ENCODE measurements at regions not wholly inside any gene's neighbourhood (a gene's known extent, or its start where the extent isn't known, plus 50 kb on each side); places are given as distances from the start of the nearest gene placed in this dataset.

- no peaks in the 10 kb centered on the region for H3K27me3 ChIP-seq (ENCODE audit: insufficient read depth, poor library complexity, severe bottlenecking)
- TF ChIP-seq REST (IDR thresholded peaks at IDR 0.05; ENCODE audit: insufficient replicate concordance, low read depth) (no peak), GABPA (IDR thresholded peaks at IDR 0.05; ENCODE audit: low read depth) (no peak), CTCF (IDR thresholded peaks at IDR 0.05; ENCODE audit: insufficient read depth, low read length) (no peak), SPI1 (IDR thresholded peaks at IDR 0.05; ENCODE audit: borderline replicate concordance, low read depth) (no peak), POLR2AphosphoS5 (IDR thresholded peaks at IDR 0.05; ENCODE audit: low read depth) (no peak)
- H3K4me3 ChIP-seq (replicated peaks; ENCODE audit: insufficient read depth, low read length) = no peak overlapping the region
- no peak for DNase-seq (ENCODE audit: low read depth in 1 of 2, low spot score in 1 of 2)
- no peak overlapping the region for H3K27ac ChIP-seq (replicated peaks)
Observed at GRCh38 chr6:14670806-14671205, 553.2 kb downstream of the CD83 start.

- DNase-seq (ENCODE audit: low read depth in 1 of 2, low spot score in 1 of 2) = no peak
- no peak overlapping the region for H3K27ac ChIP-seq (replicated peaks)
- TF ChIP-seq POLR2AphosphoS5 (IDR thresholded peaks at IDR 0.05; ENCODE audit: low read depth) (no peak), GABPA (IDR thresholded peaks at IDR 0.05; ENCODE audit: low read depth) (no peak), REST (IDR thresholded peaks at IDR 0.05; ENCODE audit: insufficient replicate concordance, low read depth) (no peak), SPI1 (IDR thresholded peaks at IDR 0.05; ENCODE audit: borderline replicate concordance, low read depth) (no peak), CTCF (IDR thresholded peaks at IDR 0.05; ENCODE audit: insufficient read depth, low read length) (no peak)
- H3K27me3 ChIP-seq (ENCODE audit: insufficient read depth, poor library complexity, severe bottlenecking) = no peaks in the 10 kb centered on the region
- no peak overlapping the region for H3K4me3 ChIP-seq (replicated peaks; ENCODE audit: insufficient read depth, low read length)
Observed at GRCh38 chr6:14671261-14671681, 553.7 kb downstream of the CD83 start.

- DNase-seq (ENCODE audit: low read depth in 1 of 2, low spot score in 1 of 2) = no peak
- no peak for TF ChIP-seq SPI1 (IDR thresholded peaks at IDR 0.05; ENCODE audit: borderline replicate concordance, low read depth)
- TF ChIP-seq POLR2AphosphoS5 (IDR thresholded peaks at IDR 0.05; ENCODE audit: low read depth) = no peak
- no peak for TF ChIP-seq GABPA (IDR thresholded peaks at IDR 0.05; ENCODE audit: low read depth)
- no peak for TF ChIP-seq REST (IDR thresholded peaks at IDR 0.05; ENCODE audit: insufficient replicate concordance, low read depth)
- no peak for TF ChIP-seq CTCF (IDR thresholded peaks at IDR 0.05; ENCODE audit: insufficient read depth, low read length)
- no peaks in the 10 kb centered on the region for H3K27me3 ChIP-seq (ENCODE audit: insufficient read depth, poor library complexity, severe bottlenecking)
- no peak overlapping the region for H3K27ac ChIP-seq (replicated peaks)
- no peak overlapping the region for H3K4me3 ChIP-seq (replicated peaks; ENCODE audit: insufficient read depth, low read length)
Observed at GRCh38 chr6:14671937-14672336, 554.4 kb downstream of the CD83 start.

Measured in HL-60 (cell line).